ENCODE measurements at regions not wholly inside any gene's neighbourhood (a gene's known extent, or its start where the extent isn't known, plus 50 kb on each side); places are given as distances from the start of the nearest gene placed in this dataset.

DNA sequence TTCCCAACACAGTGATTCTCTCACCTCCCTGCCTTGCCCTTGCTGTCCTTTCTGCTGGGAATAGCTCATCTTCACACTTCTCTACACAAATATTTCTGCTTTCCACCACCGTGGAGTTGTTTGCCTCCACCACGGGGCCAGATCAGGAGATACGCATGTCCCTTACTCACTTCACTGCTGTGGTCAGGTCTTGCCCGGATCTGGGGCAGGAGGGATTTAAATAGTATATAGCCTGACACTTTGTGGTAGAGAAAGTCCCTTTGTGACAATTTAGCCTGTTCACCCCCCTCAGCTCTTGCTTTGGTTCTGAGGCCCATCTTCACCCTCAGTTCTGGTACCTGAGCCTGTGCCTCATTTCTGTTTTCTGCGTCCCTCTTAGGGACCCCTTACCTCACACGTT lies 92.6 kb upstream of the PREP start:
- DNase-seq (ENCODE audit: low read depth, low spot score) (no peak), FAIRE-seq (no peak)
- Histone ChIP-seq H3K27ac (ENCODE audit: insufficient read depth, low read depth, low read length) (no peak overlapping the region), H3K4me2 (ENCODE audit: insufficient read depth, low read length) (no peak overlapping the region), H3K4me3 (replicated peaks in 1 of 3; ENCODE audit: insufficient read depth in 1 of 3, low read depth in 1 of 3, low read length in 3 of 3) (no peak overlapping the region), H3K36me3 (ENCODE audit: control insufficient read depth in 2 of 2, extremely low read depth in 1 of 2, insufficient read depth in 2 of 2, low read length in 2 of 2) (no peaks in the 10 kb centered on the region), H3K4me1 (ENCODE audit: control insufficient read depth, extremely low read depth, insufficient read depth, low read length) (no peaks in the 10 kb centered on the region), H4K20me1 (replicated peaks; ENCODE audit: control insufficient read depth, extremely low read depth, insufficient read depth, low read length) (no peaks in the 10 kb centered on the region), H2AFZ (ENCODE audit: low read depth, low read length) (no peak overlapping the region), H3K79me2 (ENCODE audit: control insufficient read depth, insufficient read depth, low read length) (no peaks in the 10 kb centered on the region), H3K9me1 (replicated peaks; ENCODE audit: control insufficient read depth, extremely low read depth, insufficient read depth, low read length) (no peaks in the 10 kb centered on the region), H3K9ac (replicated peaks; ENCODE audit: extremely low read depth, insufficient read depth, low read length) (no peak overlapping the region), H3K9me3 (replicated peaks; ENCODE audit: control insufficient read depth, insufficient read depth, low read length) (no peaks in the 10 kb centered on the region), H3K27me3 (ENCODE audit: control insufficient read depth in 2 of 2, insufficient read depth in 2 of 2, low read length in 2 of 2) (peaks cover 0 to 3% of the 10 kb centered on the region in 2 experiments)
- ChIA-PET CTCF (interaction anchor here (1.1 to 1.6 kb wide), 2 partner anchors 12 to 64 kb away, joined by 3 to 4 read pairs; no protein-coding TSS in a partner anchor), POLR2A (no interaction called here)
- BruUV-seq (replicated peaks) = no TSS peak
- intact Hi-C loops (cut with micrococcal nuclease) (no loop called here), dilution Hi-C loops (cut with MboI; ENCODE audit: extremely low pct_ligation_motif_present, low sequenced_read_pairs) (no loop called here)
- no peak for TF ChIP-seq MYC (IDR thresholded peaks at IDR 0.05; ENCODE audit: low read depth, low read length)
- no peak for TF ChIP-seq GATA2 (IDR thresholded peaks at IDR 0.05; ENCODE audit: insufficient read depth, insufficient read length, low read depth, low read length)
- TF ChIP-seq, protein P1, sequence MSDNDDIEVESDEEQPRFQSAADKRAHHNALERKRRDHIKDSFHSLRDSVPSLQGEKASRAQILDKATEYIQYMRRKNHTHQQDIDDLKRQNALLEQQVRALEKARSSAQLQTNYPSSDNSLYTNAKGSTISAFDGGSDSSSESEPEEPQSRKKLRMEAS (IDR thresholded peaks at IDR 0.05; ENCODE audit: insufficient read depth, insufficient read length) = no peak
- TF ChIP-seq POLR2AphosphoS5 (IDR thresholded peaks at IDR 0.05; ENCODE audit: insufficient read depth, low read depth, low read length) = no peak
- TF ChIP-seq JUN (IDR thresholded peaks at IDR 0.05; ENCODE audit: borderline replicate concordance, insufficient read depth, insufficient read length, low read depth) = no peak
- no peak for TF ChIP-seq EZH2 (IDR thresholded peaks at IDR 0.05; ENCODE audit: borderline replicate concordance, low read depth, low read length, severe bottlenecking)
- TF ChIP-seq FOS (IDR thresholded peaks at IDR 0.05; ENCODE audit: borderline replicate concordance, insufficient read depth, low read length) = no peak
- TF ChIP-seq CTCF (IDR thresholded peaks at IDR 0.05; ENCODE audit: extremely low read depth in 1 of 2, insufficient read depth in 1 of 2, low read depth in 1 of 2, low read length in 2 of 2) = no peak
- TF ChIP-seq POLR2A (IDR thresholded peaks at IDR 0.05; ENCODE audit: low read depth, low read length) = no peak
